GM19043 (cell line): ENCODE measurements at regions not wholly inside any gene's neighbourhood (a gene's known extent, or its start where the extent isn't known, plus 50 kb on each side); places are given as distances from the start of the nearest gene placed in this dataset.
"Not testable (repeated sequence)": the region's sequence is repeated elsewhere in the genome, so short reads cannot be mapped to it uniquely, and the experiment has no call there.

Experiments used
- ATAC-seq: cut with Tn5 transposase; IDR thresholded peaks from one replicate; pipeline ENCODE4 v1.9.1; 2021; ENCODE audit warnings: low read depth; ENCODE audit not compliant: unreplicated experiment

- no peak for ATAC-seq
Observed at GRCh38 chr4:144799486-144799885, 153.5 kb downstream of the HHIP start.

GRCh38 chr4:144801731-144802130, 155.8 kb downstream of the HHIP start:
- ATAC-seq = no peak

- ATAC-seq = no peak
Observed at GRCh38 chr4:144808034-144808433, 162.1 kb downstream of the HHIP start.

GRCh38 chr4:144809056-144809640, 163.2 kb downstream of the HHIP start:
- ATAC-seq = no peak

GRCh38 chr4:144816668-144817067, 170.7 kb downstream of the HHIP start:
- no peak for ATAC-seq

- ATAC-seq = no peak
Observed at GRCh38 chr4:144817081-144817480, 171.1 kb downstream of the HHIP start.

GRCh38 chr4:144818136-144818535, 172.2 kb downstream of the HHIP start:
- ATAC-seq = no peak

GRCh38 chr4:144819591-144819990, 173.6 kb downstream of the HHIP start:
- no peak for ATAC-seq

- no peak for ATAC-seq
Observed at GRCh38 chr4:144820011-144820727, 174.2 kb downstream of the HHIP start.

- no peak for ATAC-seq
Observed at GRCh38 chr4:144820728-144821085, 174.8 kb downstream of the HHIP start.

GRCh38 chr4:144831971-144832370, 186.0 kb downstream of the HHIP start:
- ATAC-seq = no peak

GRCh38 chr4:144845411-144845810, 199.5 kb downstream of the HHIP start:
- ATAC-seq = no peak

GRCh38 chr4:144851948-144852347, 206.0 kb downstream of the HHIP start:
- ATAC-seq = no peak

- no peak for ATAC-seq
Observed at GRCh38 chr4:144861471-144861870, 215.5 kb downstream of the HHIP start.

GRCh38 chr4:144862210-144862609, 216.3 kb downstream of the HHIP start:
- no peak for ATAC-seq

GRCh38 chr4:144864891-144865290, 218.9 kb downstream of the HHIP start:
- not testable (repeated sequence) for ATAC-seq

- ATAC-seq = no peak
Observed at GRCh38 chr4:144868309-144868708, 222.4 kb downstream of the HHIP start.

GRCh38 chr4:144872508-144873225, 225.3 kb downstream of the ANAPC10 start:
- no peak for ATAC-seq

- no peak for ATAC-seq
Observed at GRCh38 chr4:144873226-144873990, 224.6 kb downstream of the ANAPC10 start.

GRCh38 chr4:144894573-144894972, 203.4 kb downstream of the ANAPC10 start:
- ATAC-seq = no peak

GRCh38 chr4:144899393-144899792, 198.6 kb downstream of the ANAPC10 start:
- no peak for ATAC-seq
